NCI-H345 treated with DMSO at 0.1 percent for 48 hours (cell line): ENCODE measurements at regions not wholly inside any gene's neighbourhood (a gene's known extent, or its start where the extent isn't known, plus 50 kb on each side); places are given as distances from the start of the nearest gene placed in this dataset.
"Not testable (repeated sequence)": the region's sequence is repeated elsewhere in the genome, so short reads cannot be mapped to it uniquely, and the experiment has no call there.

Experiments
- DNase-seq: peaks from one replicate; lab custom pipeline; 2025; ENCODE audit not compliant: unreplicated experiment; lab: John Stamatoyannopoulos, UW

GRCh38 chr5:28648108-28648507 lies 1609.7 kb upstream of the CDH9 start:
- no peak for DNase-seq

- no peak for DNase-seq
These were observed 1594.2 kb upstream of the CDH9 start for GRCh38 chr5:28632607-28633006.

GRCh38 chr5:28603869-28604268 lies 1565.5 kb upstream of the CDH9 start:
- no peak for DNase-seq

- no peak for DNase-seq
These were observed 1564.0 kb upstream of the CDH9 start for GRCh38 chr5:28602429-28602828.

- not testable (repeated sequence) for DNase-seq
These were observed 1558.3 kb upstream of the CDH9 start for GRCh38 chr5:28596707-28597106.

- no peak for DNase-seq
These were observed 1542.2 kb upstream of the CDH9 start for GRCh38 chr5:28580616-28581015.

GRCh38 chr5:28576022-28576421 lies 1537.6 kb upstream of the CDH9 start:
- DNase-seq: no peak

GRCh38 chr5:28575368-28575767 lies 1537.0 kb upstream of the CDH9 start:
- no peak for DNase-seq

GRCh38 chr5:28574606-28575005 lies 1536.2 kb upstream of the CDH9 start:
- no peak for DNase-seq

- DNase-seq: no peak
These were observed 1528.7 kb upstream of the CDH9 start for GRCh38 chr5:28567048-28567447.

GRCh38 chr5:28561522-28561921 lies 1523.1 kb upstream of the CDH9 start:
- no peak for DNase-seq

GRCh38 chr5:28558196-28558595 lies 1519.8 kb upstream of the CDH9 start:
- no peak for DNase-seq

- DNase-seq: no peak
These were observed 1518.7 kb upstream of the CDH9 start for GRCh38 chr5:28557114-28557513.

- DNase-seq: no peak
These were observed 1511.2 kb upstream of the CDH9 start for GRCh38 chr5:28549588-28549987.

GRCh38 chr5:28548856-28549255 lies 1510.5 kb upstream of the CDH9 start:
- no peak for DNase-seq

- DNase-seq: no peak
These were observed 1506.1 kb upstream of the CDH9 start for GRCh38 chr5:28544501-28544900.

GRCh38 chr5:28543473-28544098 lies 1505.2 kb upstream of the CDH9 start:
- no peak for DNase-seq

GRCh38 chr5:28542987-28543386 lies 1504.6 kb upstream of the CDH9 start:
- no peak for DNase-seq

- DNase-seq: no peak
These were observed 1485.7 kb upstream of the CDH9 start for GRCh38 chr5:28523888-28524635.

- no peak for DNase-seq
These were observed 1485.0 kb upstream of the CDH9 start for GRCh38 chr5:28523416-28523815.

- no peak for DNase-seq
These were observed 1479.3 kb upstream of the CDH9 start for GRCh38 chr5:28517691-28518090.

- DNase-seq: no peak
These were observed 1478.3 kb upstream of the CDH9 start for GRCh38 chr5:28516722-28517121.

- no peak for DNase-seq
These were observed 1474.3 kb upstream of the CDH9 start for GRCh38 chr5:28512648-28513047.
